Mesodermal cell (in vitro differentiated cells): ENCODE measurements at regions not wholly inside any gene's neighbourhood (a gene's known extent, or its start where the extent isn't known, plus 50 kb on each side); places are given as distances from the start of the nearest gene placed in this dataset.

Experiments
- H3K27ac ChIP-seq: 2 replicates; pipeline ENCODE4 v1.7.0; 2013; ENCODE audit warnings: mild to moderate bottlenecking, low read depth, low read length, moderate library complexity; ENCODE audit not compliant: severe bottlenecking
- H3K36me3 ChIP-seq: 2 replicates; pipeline ENCODE4 v1.7.1; 2013; ENCODE audit warnings: mild to moderate bottlenecking, low read length, moderate library complexity; ENCODE audit not compliant: control insufficient read depth, insufficient read depth
- H3K4me1 ChIP-seq: one replicate; pipeline ENCODE4 v1.7.1; 2013; ENCODE audit warnings: mild to moderate bottlenecking, low read length; ENCODE audit not compliant: insufficient read depth, control insufficient read depth, poor library complexity, severe bottlenecking
- H3K4me3 ChIP-seq: 2 replicates; pipeline ENCODE4 v1.7.0; 2013; ENCODE audit warnings: low read length, control low read depth, mild to moderate bottlenecking; ENCODE audit not compliant: insufficient read depth, poor library complexity, severe bottlenecking; ENCODE audit errors: extremely low read depth
- H3K9me3 ChIP-seq: 2 replicates; pipeline ENCODE4 v1.7.1; 2013; ENCODE audit warnings: mild to moderate bottlenecking, low read length, moderate library complexity; ENCODE audit not compliant: control insufficient read depth
- WGBS, 2 experiments: methylation state at CpG; one replicate each; pipeline ENCODE4 v1.1.5; 2013; ENCODE audit warnings: missing lambda C conversion rate in 2 of 2; ENCODE audit not compliant: insufficient coverage in 2 of 2; 5-methylcytosine and 5-hydroxymethylcytosine counted together

- no CpG with 5 or more reads among the region's 1 CpG for WGBS, 2 experiments
- H3K4me3 ChIP-seq: no peak overlapping the region
- H3K36me3 ChIP-seq: no peaks in the 10 kb centered on the region
- H3K9me3 ChIP-seq: no peaks in the 10 kb centered on the region
- no peaks in the 10 kb centered on the region for H3K4me1 ChIP-seq
- H3K27ac ChIP-seq: no peak overlapping the region
Measured at GRCh38 chr13:76622315-76623040, 263.7 kb downstream of the KCTD12 start.

- Histone ChIP-seq H3K9me3 (no peaks in the 10 kb centered on the region), H3K4me1 (no peaks in the 10 kb centered on the region), H3K36me3 (no peaks in the 10 kb centered on the region), H3K27ac (no peak overlapping the region), H3K4me3 (no peak overlapping the region)
Measured at GRCh38 chr13:76621705-76622104, 264.5 kb downstream of the KCTD12 start.

GRCh38 chr13:76620036-76620435 is 266.2 kb downstream of the KCTD12 start:
- no peaks in the 10 kb centered on the region for H3K4me1 ChIP-seq
- H3K9me3 ChIP-seq: no peaks in the 10 kb centered on the region
- no peaks in the 10 kb centered on the region for H3K36me3 ChIP-seq
- 83% methylated on average over 3 of the region's 5 CpGs for WGBS, 2 experiments
- no peak overlapping the region for H3K27ac ChIP-seq
- no peak overlapping the region for H3K4me3 ChIP-seq

GRCh38 chr13:76619631-76620030 is 266.6 kb downstream of the KCTD12 start:
- no peaks in the 10 kb centered on the region for H3K36me3 ChIP-seq
- H3K27ac ChIP-seq: no peak overlapping the region
- no peak overlapping the region for H3K4me3 ChIP-seq
- no peaks in the 10 kb centered on the region for H3K4me1 ChIP-seq
- no peaks in the 10 kb centered on the region for H3K9me3 ChIP-seq

- Histone ChIP-seq H3K27ac (no peak overlapping the region), H3K9me3 (no peaks in the 10 kb centered on the region), H3K4me3 (no peak overlapping the region), H3K4me1 (no peaks in the 10 kb centered on the region), H3K36me3 (no peaks in the 10 kb centered on the region)
- WGBS, 2 experiments: 93 to 100% methylated on average over 1 to 4 of the region's 7 CpGs
Measured at GRCh38 chr13:76610819-76611415, 275.3 kb downstream of the KCTD12 start.

- no peaks in the 10 kb centered on the region for H3K4me1 ChIP-seq
- no peaks in the 10 kb centered on the region for H3K9me3 ChIP-seq
- no peaks in the 10 kb centered on the region for H3K36me3 ChIP-seq
- WGBS, 2 experiments: no CpG with 5 or more reads among the region's 2 CpGs
- H3K27ac ChIP-seq: no peak overlapping the region
- H3K4me3 ChIP-seq: no peak overlapping the region
Measured at GRCh38 chr13:76609643-76610042, 276.6 kb downstream of the KCTD12 start.

- H3K9me3 ChIP-seq: no peaks in the 10 kb centered on the region
- no peak overlapping the region for H3K4me3 ChIP-seq
- no peaks in the 10 kb centered on the region for H3K4me1 ChIP-seq
- H3K36me3 ChIP-seq: no peaks in the 10 kb centered on the region
- 100% methylated on average over 1 of the region's 1 CpG; no CpG with 5 or more reads in 1 of the 2 experiments for WGBS, 2 experiments
- no peak overlapping the region for H3K27ac ChIP-seq
Measured at GRCh38 chr13:76607866-76608265, 278.3 kb downstream of the KCTD12 start.

GRCh38 chr13:76600081-76600480 is 286.1 kb downstream of the KCTD12 start:
- H3K4me3 ChIP-seq: no peak overlapping the region
- no peak overlapping the region for H3K27ac ChIP-seq
- no peaks in the 10 kb centered on the region for H3K36me3 ChIP-seq
- H3K9me3 ChIP-seq: no peaks in the 10 kb centered on the region
- peaks cover 7% of the 10 kb centered on the region for H3K4me1 ChIP-seq

- H3K4me1 ChIP-seq: peaks cover 7% of the 10 kb centered on the region
- no peak overlapping the region for H3K4me3 ChIP-seq
- 67 to 100% methylated on average over 1 of the region's 1 CpG for WGBS, 2 experiments
- no peak overlapping the region for H3K27ac ChIP-seq
- H3K36me3 ChIP-seq: no peaks in the 10 kb centered on the region
- H3K9me3 ChIP-seq: no peaks in the 10 kb centered on the region
Measured at GRCh38 chr13:76597868-76598267, 288.3 kb downstream of the KCTD12 start.

GRCh38 chr13:76596216-76596615 is 290.0 kb downstream of the KCTD12 start:
- Histone ChIP-seq H3K4me1 (peaks cover 7% of the 10 kb centered on the region), H3K9me3 (no peaks in the 10 kb centered on the region), H3K36me3 (no peaks in the 10 kb centered on the region), H3K4me3 (no peak overlapping the region), H3K27ac (no peak overlapping the region)
- WGBS, 2 experiments: 80 to 83% methylated on average over 1 of the region's 1 CpG

GRCh38 chr13:76594435-76594834 is 291.8 kb downstream of the KCTD12 start:
- 100% methylated on average over 1 of the region's 1 CpG; no CpG with 5 or more reads in 1 of the 2 experiments for WGBS, 2 experiments
- Histone ChIP-seq H3K9me3 (no peaks in the 10 kb centered on the region), H3K4me3 (no peak overlapping the region), H3K4me1 (peaks cover 7% of the 10 kb centered on the region), H3K27ac (no peak overlapping the region), H3K36me3 (no peaks in the 10 kb centered on the region)
